SK-MEL-5 (cell line): ENCODE measurements at regions not wholly inside any gene's neighbourhood (a gene's known extent, or its start where the extent isn't known, plus 50 kb on each side); places are given as distances from the start of the nearest gene placed in this dataset.

Source experiments
- DNase-seq: peaks from one replicate; pipeline ENCODE4 v3.0.0-alpha.2; 2016; ENCODE audit warnings: low read depth, low spot score
- in situ Hi-C: cut with HindIII; loops from 2 replicates; pipeline ENCODE4 v1.10.0; 2016; ENCODE audit warnings: low sequenced_read_pairs, high pct_unique_total_duplicates, low pct_unique_long_range_greater_than_20kb

- in situ Hi-C loops, result no loop called here
- DNase-seq, result no peak
Measured at GRCh38 chr7:13061115-13061514, 373.7 kb downstream of the ARL4A start.

DNA sequence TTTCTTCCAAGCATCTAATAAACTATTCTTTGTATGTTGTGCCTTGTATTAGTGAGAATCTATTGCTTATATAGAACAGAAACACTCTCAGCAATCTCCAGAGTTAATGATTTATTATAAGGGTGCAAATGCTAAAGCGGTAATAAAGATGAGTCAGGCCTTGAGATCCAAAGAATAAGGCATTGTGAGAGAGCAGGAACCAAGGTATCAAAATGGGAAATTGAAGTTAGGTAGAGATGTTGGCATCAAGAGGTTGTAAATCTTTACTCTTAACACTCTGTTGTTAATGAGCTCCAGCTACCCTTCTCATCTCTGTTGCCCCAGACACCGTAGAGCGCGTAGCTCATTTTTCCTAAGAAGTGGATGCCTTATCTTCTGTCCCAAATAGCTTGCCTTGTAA lies 375.2 kb downstream of the ARL4A start:
- DNase-seq, result no peak
- in situ Hi-C loops, result no loop called here

- no peak for DNase-seq
- in situ Hi-C loops, result no loop called here
Measured at GRCh38 chr7:13067036-13067435, 379.6 kb downstream of the ARL4A start.

GRCh38 chr7:13068032-13068431 lies 380.6 kb downstream of the ARL4A start:
- DNase-seq, result no peak
- in situ Hi-C loops, result no loop called here

DNA sequence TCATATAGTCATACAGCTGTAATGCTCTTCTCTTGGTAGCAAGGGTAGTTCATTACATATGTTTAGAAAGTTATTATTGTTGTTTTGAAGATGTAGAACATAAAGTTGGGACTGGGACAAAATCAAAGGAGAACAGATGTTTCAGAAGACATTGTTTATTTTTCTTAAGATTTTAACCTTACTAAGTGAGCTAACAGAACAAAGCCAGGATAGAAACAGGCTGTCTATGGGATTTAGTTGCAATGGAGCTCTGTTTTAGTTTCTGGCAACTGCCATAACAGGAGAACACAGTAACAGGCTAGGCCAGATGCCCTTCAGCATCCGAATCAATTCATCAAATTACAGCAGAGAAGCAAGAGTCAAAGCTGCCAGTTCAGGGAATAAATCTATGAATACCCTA lies 382.4 kb downstream of the ARL4A start:
- DNase-seq, result no peak
- in situ Hi-C loops, result no loop called here

DNA sequence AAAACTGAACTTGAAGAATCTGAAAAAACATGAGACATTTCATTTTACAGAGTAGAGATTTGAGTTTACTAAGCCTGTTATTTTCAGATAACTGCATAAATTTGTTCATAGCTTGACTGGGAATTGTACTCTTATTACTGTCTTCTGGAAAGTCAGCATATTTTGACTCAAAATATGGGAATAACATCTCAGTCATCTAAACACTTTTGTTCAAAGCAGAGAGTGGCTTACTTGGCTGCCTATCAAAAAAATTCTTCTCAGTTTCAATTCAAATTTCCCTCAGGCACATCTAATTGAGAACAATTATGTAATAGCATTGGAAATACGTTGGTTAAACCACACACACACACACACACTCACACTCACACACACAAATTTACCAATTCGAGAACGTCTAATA lies 384.6 kb downstream of the ARL4A start:
- in situ Hi-C loops, result no loop called here
- DNase-seq, result no peak

DNA sequence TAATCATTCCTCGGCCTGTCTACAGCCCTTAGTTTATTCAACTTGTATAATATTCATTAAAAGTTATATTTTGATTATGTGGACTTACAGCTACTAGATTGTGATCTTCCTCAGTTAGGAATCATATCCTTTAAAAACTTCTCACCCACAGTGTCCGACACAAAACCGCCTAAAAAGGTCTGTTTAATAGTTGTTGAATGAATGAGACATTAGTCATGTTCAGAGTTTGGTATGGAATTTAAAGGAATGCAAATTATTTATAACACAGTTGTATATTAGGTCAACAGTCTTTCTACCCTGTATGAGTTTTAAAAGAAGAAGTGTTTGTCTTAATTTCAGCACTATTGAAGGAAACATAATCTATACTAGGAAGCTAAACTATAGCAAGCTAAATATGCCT lies 390.0 kb downstream of the ARL4A start:
- in situ Hi-C loops, result no loop called here
- DNase-seq, result no peak

DNA sequence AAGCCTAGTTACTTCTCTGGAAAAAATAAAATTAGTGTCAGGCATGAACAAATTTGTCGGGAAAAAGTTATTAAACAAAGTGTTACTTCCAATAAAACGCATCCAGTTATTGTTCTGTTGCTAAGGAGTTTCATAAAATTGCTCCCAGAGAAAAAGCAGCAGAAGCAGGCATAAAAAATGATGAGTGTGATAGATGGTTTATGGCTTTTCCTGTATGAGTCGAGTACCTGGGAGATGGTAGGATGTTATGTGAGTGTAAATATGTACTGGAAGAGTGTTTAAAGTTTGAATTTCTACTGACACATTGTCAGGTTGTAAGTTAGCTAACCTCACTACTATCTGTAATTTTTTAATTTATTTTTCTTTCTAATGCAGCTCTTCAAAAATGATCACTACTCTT lies 390.7 kb downstream of the ARL4A start:
- no peak for DNase-seq
- in situ Hi-C loops, result no loop called here

DNA sequence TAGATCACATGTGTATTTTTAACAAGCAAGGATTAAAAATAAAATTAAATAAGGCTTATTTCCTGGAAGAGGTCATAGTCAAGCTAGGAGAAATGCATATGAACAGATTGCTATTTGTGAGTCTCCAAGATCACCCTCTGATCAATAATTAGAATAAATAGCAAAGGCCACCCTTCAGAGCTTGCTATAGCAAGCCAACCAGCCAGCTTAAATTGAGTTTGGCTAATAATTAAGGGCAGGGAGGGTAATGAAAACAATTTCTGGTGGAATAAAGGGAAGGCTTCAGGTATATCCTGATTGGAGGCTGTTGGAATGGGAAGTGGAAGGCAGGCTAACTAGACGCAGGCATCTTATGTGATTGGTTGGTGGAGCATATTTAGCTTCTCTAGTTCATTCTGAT lies 403.5 kb downstream of the ARL4A start:
- DNase-seq, result no peak
- in situ Hi-C loops, result no loop called here

- in situ Hi-C loops, result no loop called here
- DNase-seq, result no peak
Measured at GRCh38 chr7:13091974-13092707, 404.7 kb downstream of the ARL4A start.

GRCh38 chr7:13092708-13093005 lies 405.2 kb downstream of the ARL4A start:
- in situ Hi-C loops, result no loop called here
- no peak for DNase-seq

DNA sequence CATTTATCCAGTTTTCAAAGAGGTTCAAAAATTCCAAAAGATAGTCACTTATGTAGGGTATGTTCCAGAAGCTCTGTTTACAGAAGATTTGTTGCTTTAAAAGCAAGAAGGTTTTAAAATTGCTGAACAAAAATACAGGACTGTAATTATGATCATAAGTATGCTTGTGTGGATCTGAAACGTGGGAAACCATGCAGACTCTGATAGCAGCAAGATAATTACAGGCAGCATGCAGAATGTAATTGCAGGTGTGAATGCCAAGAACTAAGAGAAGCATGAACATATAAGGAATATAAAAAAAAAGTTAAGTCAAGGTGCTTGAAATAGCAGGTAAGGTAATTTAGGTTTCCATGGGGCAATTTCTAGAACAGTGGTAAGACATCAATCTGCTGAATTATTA lies 405.7 kb downstream of the ARL4A start:
- no peak for DNase-seq
- in situ Hi-C loops, result no loop called here

GRCh38 chr7:13097499-13097898 lies 410.1 kb downstream of the ARL4A start:
- in situ Hi-C loops, result no loop called here
- DNase-seq, result no peak

DNA sequence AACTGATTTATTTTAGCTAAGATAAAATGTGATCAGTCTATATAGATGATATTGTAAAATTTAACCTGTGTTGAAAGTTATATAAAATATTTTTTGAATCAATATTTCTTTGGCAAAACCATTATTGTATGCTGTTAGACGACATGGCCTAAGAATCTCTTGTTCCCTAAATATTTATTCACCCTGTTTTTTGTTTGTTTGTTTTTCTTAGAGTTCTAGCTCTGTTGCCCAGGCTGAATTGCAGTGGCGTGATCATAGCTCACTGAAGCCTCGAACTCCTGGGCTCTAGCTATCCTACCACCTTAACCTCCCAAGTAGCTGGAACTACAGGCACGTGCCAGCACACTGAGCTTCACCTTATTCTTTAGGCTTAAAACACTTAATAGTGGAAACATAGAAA lies 410.7 kb downstream of the ARL4A start:
- in situ Hi-C loops, result no loop called here
- no peak for DNase-seq

- in situ Hi-C loops, result no loop called here
- no peak for DNase-seq
Measured at GRCh38 chr7:13099154-13099795, 411.8 kb downstream of the ARL4A start.

DNA sequence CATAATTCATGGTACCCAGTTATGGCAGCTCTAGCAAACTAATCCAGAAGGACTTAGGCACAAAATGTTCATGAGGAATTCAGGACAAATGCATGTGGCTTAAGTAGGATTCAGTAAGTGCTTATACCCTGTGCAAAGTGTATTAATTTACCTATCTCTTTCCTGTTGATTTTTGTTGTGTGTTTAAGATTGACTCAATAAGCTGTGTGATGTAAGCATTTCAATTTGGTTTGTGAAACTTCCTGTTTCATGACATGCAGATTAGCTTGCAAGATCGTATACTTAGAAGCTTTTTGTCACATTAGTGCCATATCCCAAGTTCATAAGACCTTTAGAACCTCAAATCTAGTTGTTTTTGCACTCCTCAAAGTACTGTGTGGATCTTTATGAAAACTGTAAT lies 416.7 kb downstream of the ARL4A start:
- DNase-seq, result no peak
- in situ Hi-C loops, result no loop called here

DNA sequence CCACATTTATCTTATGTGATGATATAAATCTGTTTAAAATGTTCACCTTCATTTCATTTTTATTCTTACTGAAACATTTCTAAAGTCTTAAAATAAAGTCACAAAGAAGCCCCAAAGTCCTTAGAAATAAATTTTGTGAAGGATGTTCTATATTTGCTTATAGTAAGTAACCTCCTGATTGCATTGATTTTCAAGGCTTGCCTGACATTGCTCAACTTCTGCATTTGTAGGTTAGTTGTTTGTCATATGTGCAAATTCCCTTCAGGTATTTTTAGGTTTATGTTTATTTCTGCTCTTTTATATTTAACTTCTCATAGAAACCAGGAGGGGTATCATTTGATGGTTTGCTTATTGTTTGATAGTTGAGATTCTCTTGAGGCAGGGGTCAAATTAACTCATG lies 417.8 kb downstream of the ARL4A start:
- DNase-seq, result no peak
- in situ Hi-C loops, result no loop called here

DNA sequence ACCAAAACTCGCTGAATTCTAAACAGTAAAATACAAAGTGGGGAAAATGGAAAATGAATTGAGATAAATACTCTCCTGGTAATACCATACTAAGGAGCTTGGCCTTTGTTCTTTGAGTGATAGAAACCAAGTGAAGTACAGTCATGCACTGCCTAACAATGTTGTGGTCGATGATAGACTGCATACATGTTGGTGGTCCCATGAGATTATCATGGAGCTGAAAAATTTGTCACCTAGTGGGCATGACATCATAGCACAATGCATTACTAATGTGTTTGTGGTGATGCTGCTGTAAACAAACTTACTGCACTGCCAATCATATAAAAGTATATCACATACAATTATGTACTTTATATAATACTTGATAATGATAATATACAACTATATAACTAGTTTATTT lies 419.1 kb downstream of the ARL4A start:
- DNase-seq, result no peak
- in situ Hi-C loops, result no loop called here

DNA sequence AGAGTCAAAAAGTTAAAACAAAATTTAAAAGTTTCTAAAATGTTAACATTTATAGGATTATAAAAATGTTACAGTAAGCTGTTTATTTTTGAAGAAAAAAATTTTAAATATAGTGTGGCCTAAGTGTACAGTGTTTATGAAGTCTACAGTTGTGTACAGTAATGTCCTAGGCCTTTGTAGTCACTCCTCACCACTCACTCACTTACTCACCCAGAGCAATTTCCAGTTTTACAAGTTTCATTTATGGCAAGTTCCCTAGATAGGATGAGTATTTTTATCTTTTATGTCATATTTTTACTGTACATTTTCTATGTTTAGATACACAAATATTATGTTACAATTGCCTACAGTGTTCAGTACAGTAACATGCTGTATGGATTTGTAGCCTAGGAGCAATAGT lies 419.9 kb downstream of the ARL4A start:
- no peak for DNase-seq

GRCh38 chr7:13108061-13108460 lies 420.6 kb downstream of the ARL4A start:
- in situ Hi-C loops, result no loop called here
- no peak for DNase-seq

More for the DNA sequence above, 419.9 kb downstream of the ARL4A start:
- in situ Hi-C loops, result no loop called here
